Astrocyte of the spinal cord (primary cell): ENCODE measurements at regions not wholly inside any gene's neighbourhood (a gene's known extent, or its start where the extent isn't known, plus 50 kb on each side); places are given as distances from the start of the nearest gene placed in this dataset.
A peak's percentile ranks its signal among the peaks of the same experiment; 100 is the strongest.
"Not testable (repeated sequence)": the region's sequence is repeated elsewhere in the genome, so short reads cannot be mapped to it uniquely, and the experiment has no call there.

Experiments
- DNase-seq: peaks from one replicate; pipeline ENCODE4 v3.0.0; 2011; ENCODE audit warnings: low read depth, low spot score
- H3K4me3 ChIP-seq: 2 replicates; pipeline ENCODE4 v1.5.1; 2011; ENCODE audit warnings: low read depth, mild to moderate bottlenecking, low read length, moderate library complexity
- in situ Hi-C: cut with HindIII; loops from 2 replicates; pipeline ENCODE4 v1.10.0; 2017; ENCODE audit warnings: low sequenced_read_pairs
- TF ChIP-seq, protein P1 (sequence below): IDR thresholded peaks from 2 replicates; pipeline ENCODE4 v1.5.1; 2012; ENCODE audit warnings: low read depth, mild to moderate bottlenecking, low read length, inconsistent platforms

DNA sequence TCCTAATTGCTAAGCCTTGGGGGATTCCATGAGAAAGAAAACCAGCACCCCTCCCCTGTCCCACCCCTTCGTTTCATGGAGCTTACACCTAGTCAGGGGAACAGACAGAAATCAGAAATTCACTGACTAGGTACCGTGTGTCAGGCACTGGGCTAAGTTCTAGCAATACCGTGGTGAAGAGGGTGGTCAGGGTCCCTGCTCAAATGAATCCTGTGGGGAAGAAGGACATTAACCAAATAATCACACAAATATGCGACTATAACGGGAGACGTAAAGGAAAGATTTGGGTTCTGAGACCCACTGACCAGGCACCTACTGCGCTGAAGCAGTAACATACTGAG is 65.1 kb upstream of the TOP1 start:
- H3K4me3 ChIP-seq, result no peak overlapping the region
- DNase-seq, result no peak
- TF ChIP-seq, protein P1, sequence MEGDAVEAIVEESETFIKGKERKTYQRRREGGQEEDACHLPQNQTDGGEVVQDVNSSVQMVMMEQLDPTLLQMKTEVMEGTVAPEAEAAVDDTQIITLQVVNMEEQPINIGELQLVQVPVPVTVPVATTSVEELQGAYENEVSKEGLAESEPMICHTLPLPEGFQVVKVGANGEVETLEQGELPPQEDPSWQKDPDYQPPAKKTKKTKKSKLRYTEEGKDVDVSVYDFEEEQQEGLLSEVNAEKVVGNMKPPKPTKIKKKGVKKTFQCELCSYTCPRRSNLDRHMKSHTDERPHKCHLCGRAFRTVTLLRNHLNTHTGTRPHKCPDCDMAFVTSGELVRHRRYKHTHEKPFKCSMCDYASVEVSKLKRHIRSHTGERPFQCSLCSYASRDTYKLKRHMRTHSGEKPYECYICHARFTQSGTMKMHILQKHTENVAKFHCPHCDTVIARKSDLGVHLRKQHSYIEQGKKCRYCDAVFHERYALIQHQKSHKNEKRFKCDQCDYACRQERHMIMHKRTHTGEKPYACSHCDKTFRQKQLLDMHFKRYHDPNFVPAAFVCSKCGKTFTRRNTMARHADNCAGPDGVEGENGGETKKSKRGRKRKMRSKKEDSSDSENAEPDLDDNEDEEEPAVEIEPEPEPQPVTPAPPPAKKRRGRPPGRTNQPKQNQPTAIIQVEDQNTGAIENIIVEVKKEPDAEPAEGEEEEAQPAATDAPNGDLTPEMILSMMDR, result no peak
- in situ Hi-C loops, result no loop called here

DNA sequence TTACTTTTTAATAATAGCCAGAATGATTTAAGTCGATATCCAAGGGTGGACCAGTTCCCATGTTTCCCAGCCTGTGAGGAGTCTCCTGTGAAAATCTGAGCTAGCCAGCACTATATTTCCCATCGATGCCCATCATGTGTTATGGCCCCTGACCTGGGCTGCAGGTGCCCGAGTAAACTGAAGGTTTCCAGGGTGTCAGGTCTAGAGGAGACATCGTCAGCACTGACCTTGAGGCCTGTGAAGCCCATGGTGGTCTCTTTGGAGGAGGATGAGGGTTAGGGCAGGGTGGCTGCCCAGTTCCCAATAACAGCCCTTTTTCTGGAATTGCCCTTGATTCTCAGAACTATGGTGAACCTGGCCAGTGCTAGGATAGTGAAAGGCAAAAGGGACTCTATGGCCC is 63.0 kb upstream of the TOP1 start:
- in situ Hi-C loops, result no loop called here
- TF ChIP-seq, protein P1, result no peak
- no peak for DNase-seq
- H3K4me3 ChIP-seq, result no peak overlapping the region

DNA sequence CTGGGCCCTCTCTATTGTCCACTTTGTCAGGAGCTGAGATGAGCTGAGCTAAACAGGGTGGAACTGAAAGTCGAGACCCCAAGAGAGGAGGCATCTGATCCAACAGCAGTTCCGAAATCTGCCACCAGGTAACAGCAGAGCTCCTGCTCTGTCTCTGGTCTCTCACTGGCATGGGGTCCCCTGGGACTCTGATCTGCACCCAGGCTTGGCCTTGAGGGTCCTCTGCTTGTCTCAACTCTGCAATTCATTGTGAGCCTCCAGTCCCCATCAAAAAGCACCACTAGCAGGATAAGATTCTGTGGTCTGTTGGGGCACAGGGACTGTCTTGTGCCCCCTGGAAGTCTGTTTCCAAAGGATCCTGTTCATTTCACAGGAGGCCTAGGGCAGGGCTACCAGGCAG is 62.5 kb upstream of the TOP1 start:
- no peak overlapping the region for H3K4me3 ChIP-seq
- in situ Hi-C loops, result no loop called here
- TF ChIP-seq, protein P1, result peak; percentile 48
- DNase-seq, result no peak

DNA sequence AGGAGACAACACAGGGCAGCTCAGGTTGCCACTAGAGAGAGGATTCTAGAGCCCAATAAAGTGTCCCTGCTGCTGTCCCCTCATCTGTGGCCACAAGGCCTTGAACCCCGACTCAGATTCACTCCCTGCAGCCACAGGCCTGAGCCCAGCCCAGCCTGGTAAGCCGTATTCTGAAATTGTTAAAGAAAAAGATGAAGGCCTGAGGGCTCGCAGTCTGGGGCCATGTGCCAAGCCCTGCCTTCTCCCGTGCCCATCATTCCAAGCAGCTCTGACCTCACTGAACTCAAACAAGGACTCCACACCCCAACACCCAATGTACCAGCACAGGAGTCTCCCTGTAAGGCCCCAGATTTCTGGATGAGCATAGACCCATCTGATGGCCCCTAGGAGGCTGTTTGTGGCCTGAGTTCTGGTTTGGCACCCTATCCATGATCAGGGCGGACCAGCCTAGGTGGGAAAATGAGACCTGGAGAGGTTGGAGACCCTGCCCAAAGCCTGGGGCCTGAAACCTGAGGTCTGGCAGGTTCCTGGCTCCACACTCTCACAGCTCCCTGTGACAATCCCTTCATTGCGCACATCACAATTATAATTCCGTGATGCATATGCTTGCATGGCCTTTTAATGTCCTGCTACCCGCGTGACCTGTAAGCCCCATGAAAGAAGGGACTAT is 62.0 kb upstream of the TOP1 start:
- in situ Hi-C loops, result no loop called here
- H3K4me3 ChIP-seq, result no peak overlapping the region
- DNase-seq, result no peak
- TF ChIP-seq, protein P1, result no peak

DNA sequence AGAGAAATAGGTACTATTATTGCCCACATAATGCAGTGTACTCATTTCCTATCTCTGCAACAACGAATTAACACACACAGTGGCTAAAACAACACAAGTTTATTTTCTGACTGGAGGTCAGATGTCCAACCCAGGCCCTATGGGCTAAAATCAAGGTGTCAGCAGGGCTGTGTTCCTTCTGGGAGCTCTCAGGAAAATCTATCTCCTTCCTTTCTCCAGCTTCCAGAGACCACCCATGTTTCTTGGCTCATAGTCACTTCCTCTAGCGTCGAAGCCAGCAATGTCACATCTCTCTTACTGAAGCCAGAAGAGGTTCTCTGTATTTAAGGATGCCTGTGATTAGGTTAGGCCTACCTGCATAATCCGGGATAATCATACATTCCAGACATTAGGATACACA is 60.9 kb upstream of the TOP1 start:
- no peak overlapping the region for H3K4me3 ChIP-seq
- in situ Hi-C loops, result no loop called here

DNA sequence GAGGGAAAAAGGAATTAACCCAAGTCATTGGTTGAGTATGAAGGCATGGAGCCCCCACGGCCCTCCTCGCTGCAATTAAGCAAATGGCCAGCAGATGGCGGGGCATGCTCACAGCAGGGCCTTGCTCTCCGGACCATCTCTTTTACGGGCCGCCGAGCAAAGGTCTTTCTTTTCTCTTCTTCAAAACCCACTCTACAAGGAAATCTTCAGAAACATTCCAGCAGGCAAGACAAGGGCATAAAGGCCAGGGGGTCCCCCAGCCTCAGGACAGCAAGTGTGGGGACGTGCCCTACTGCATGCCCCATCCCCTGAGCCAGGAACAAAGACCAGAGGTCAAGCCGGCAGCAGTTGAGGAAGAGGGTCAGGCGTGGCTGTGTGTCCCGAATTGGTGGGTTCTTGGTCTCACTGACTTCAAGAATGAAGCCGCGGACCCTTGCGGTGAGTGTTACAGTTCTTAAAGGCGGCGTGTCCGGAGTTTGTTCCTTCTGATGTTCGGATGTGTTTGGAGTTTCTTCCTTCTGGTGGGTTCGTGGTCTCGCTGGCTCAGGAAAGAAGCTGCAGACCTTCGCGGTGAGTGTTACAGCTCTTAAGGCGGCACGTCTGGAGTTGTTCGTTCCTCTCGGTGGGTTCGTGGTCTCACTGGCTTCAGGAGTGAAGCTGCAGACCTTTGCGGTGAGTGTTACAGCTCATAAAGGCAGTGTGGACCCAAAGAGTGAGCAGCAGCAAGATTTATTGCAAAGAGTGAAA is 59.6 kb upstream of the TOP1 start:
- peak overlapping the region; percentile 40 for H3K4me3 ChIP-seq
- in situ Hi-C loops, result not testable (repeated sequence)
- TF ChIP-seq, protein P1, result peak; percentile 97
- peak; percentile 72 for DNase-seq

More for the DNA sequence above, 60.9 kb upstream of the TOP1 start:
- DNase-seq, result no peak
- TF ChIP-seq, protein P1, result no peak
